Suppressor macrophage (primary cell): ENCODE measurements at regions not wholly inside any gene's neighbourhood (a gene's known extent, or its start where the extent isn't known, plus 50 kb on each side); places are given as distances from the start of the nearest gene placed in this dataset.
A peak's percentile ranks its signal among the peaks of the same experiment; 100 is the strongest.
"Not testable (repeated sequence)": the region's sequence is repeated elsewhere in the genome, so short reads cannot be mapped to it uniquely, and the experiment has no call there.

Experiments
- DNase-seq, 4 experiments: peaks; one replicate each; pipeline ENCODE4 v3.0.0-alpha.2; 2020 to 2022

GRCh38 chr12:69131077-69131476 lies 108.3 kb upstream of the CPSF6 start:
- DNase-seq, result no peak

- no peak for DNase-seq
Measured at GRCh38 chr12:69136931-69137613, 102.3 kb upstream of the CPSF6 start.

- no peak for DNase-seq
Measured at GRCh38 chr12:69141074-69141473, 98.3 kb upstream of the CPSF6 start.

GRCh38 chr12:69149270-69149669 lies 90.1 kb upstream of the CPSF6 start:
- DNase-seq, result no peak

- DNase-seq, result no peak
Measured at GRCh38 chr12:69150083-69150795, 89.1 kb upstream of the CPSF6 start.

- no peak for DNase-seq
Measured at GRCh38 chr12:69150796-69151127, 88.6 kb upstream of the CPSF6 start.

- DNase-seq, result no peak
Measured at GRCh38 chr12:69151254-69151764, 88.1 kb upstream of the CPSF6 start.

- DNase-seq, result peak; percentile 78 to 87 (median 82)
Measured at GRCh38 chr12:69154585-69155363, 84.6 kb upstream of the CPSF6 start.

- DNase-seq, result peak; percentile 93 to 95 (median 94)
Measured at GRCh38 chr12:69157023-69157655, 82.2 kb upstream of the CPSF6 start.

GRCh38 chr12:69161829-69162228 lies 77.5 kb upstream of the CPSF6 start:
- DNase-seq, result no peak

GRCh38 chr12:69163681-69164362 lies 75.5 kb upstream of the CPSF6 start:
- DNase-seq, result no peak

GRCh38 chr12:69167648-69168165 lies 71.7 kb upstream of the CPSF6 start:
- no peak for DNase-seq

GRCh38 chr12:69168363-69168762 lies 71.0 kb upstream of the CPSF6 start:
- DNase-seq, result no peak

GRCh38 chr12:69168828-69169227 lies 70.5 kb upstream of the CPSF6 start:
- no peak for DNase-seq

- DNase-seq, result no peak
Measured at GRCh38 chr12:69170293-69170692, 69.1 kb upstream of the CPSF6 start.

- no peak for DNase-seq
Measured at GRCh38 chr12:69171881-69172280, 67.5 kb upstream of the CPSF6 start.

- DNase-seq, result no peak
Measured at GRCh38 chr12:69172491-69172890, 66.9 kb upstream of the CPSF6 start.

GRCh38 chr12:69173368-69173767 lies 66.0 kb upstream of the CPSF6 start:
- DNase-seq, result no peak

GRCh38 chr12:69179786-69180185 lies 59.6 kb upstream of the CPSF6 start:
- DNase-seq, result no peak

- DNase-seq, result not testable (repeated sequence)
Measured at GRCh38 chr12:69187572-69187971, 51.8 kb upstream of the CPSF6 start.

GRCh38 chr12:69189378-69189978 lies 49.9 kb upstream of the CPSF6 start:
- DNase-seq, result no peak
